ENCODE measurements at regions not wholly inside any gene's neighbourhood (a gene's known extent, or its start where the extent isn't known, plus 50 kb on each side); places are given as distances from the start of the nearest gene placed in this dataset.

DNA sequence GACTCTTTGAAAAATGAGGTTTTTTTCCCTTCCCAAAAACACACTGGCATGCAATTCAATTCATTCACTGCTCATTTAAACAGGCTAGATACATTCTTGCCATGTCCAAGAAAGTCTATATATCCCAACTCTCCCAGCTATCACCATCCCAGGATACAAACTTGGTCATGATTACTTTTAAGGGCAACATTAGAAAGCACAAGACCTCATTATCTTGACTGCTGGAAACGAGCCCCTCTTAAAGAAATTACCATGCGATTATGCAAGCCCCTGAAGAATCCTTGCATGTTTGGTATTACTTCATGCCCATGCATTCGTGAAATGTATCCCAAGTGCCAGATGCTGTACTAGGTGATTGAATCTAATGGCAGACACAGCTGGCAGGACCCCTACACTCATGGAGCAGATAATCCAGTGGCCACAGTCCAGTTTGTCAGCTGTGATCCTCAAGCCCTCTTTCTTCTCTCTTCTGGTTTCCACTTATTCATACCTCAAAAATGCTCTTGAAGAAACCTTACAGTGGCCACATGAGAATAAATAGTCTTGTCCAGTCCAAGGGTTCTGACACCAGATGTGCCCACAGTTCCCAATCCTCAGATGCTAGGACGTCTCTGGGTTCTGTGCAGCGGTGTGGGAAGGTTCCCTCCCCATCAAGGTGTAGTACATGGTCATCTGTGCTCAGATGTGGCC, 103.7 kb upstream of the HABP2 start:
- H3K27ac Mint-ChIP-seq = no peak overlapping the region
- no peaks in the 10 kb centered on the region for H3K36me3 Mint-ChIP-seq
- no peaks in the 10 kb centered on the region for H3K9me3 Mint-ChIP-seq
- no peaks in the 10 kb centered on the region for H3K4me1 Mint-ChIP-seq
- no peak overlapping the region for H3K4me3 Mint-ChIP-seq
- peaks cover 10% of the 10 kb centered on the region for H3K27me3 Mint-ChIP-seq
- no peak for DNase-seq

DNA sequence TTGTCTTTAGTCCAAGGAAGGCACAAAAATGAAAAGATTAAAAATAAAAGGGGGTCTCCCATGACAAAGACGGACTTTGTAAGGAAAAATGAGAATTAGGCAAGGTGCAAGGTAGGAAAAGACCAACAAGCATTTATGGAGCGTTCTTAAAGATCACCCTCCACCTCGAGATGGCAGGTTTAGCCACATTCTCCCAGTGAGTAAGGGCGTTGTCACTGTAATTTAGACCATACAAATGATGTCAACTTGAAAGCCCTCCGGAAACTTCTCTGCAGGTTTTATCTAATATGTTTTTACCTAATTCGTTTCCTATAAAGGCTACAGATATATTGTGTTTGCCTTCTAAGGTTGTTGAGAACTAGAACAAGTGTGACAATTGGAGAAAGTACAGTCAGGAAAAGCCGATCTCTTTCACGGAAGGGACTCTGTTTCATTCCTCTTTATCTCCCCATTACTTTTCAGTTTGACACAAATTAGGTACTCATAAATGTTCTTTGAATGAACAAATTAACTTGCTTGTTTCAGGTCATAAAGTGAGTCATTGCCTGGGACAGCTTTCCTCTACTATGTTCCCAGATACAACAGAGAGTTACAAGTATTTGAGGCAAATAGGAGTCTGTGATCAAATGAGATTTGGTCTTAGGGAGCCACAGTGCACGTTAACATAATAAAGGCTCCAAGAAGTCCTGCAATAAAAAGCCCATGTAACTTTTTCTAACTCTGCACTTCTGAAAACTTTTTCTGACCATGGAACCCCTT, 102.6 kb upstream of the HABP2 start:
- Mint-ChIP-seq H3K27me3 (peaks cover 14% of the 10 kb centered on the region), H3K9me3 (no peaks in the 10 kb centered on the region), H3K36me3 (no peaks in the 10 kb centered on the region), H3K4me1 (no peaks in the 10 kb centered on the region), H3K4me3 (no peak overlapping the region), H3K27ac (no peak overlapping the region)
- DNase-seq = no peak

DNA sequence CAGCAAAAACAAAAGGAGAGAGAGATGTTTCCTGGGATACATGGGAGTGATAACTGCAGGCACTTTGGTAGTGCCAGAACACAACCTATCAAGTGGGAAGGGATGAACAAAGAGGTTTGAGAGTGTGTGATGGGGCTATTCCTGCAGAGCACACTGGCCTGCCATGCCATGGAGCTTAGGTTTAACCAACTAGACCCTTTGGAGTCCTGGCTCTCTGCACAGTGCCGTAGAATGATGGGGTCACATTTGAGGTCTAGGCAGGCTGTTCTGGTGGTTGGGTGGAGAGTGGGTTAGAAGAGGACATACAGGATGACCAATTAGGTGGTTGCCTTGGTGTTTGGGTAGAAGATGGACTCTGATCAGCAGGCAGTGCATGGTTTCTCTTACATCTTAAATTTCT, 101.9 kb upstream of the HABP2 start:
- H3K4me1 Mint-ChIP-seq = no peaks in the 10 kb centered on the region
- H3K27ac Mint-ChIP-seq = no peak overlapping the region
- no peaks in the 10 kb centered on the region for H3K36me3 Mint-ChIP-seq
- DNase-seq = no peak
- no peaks in the 10 kb centered on the region for H3K9me3 Mint-ChIP-seq
- peaks cover 14% of the 10 kb centered on the region for H3K27me3 Mint-ChIP-seq
- H3K4me3 Mint-ChIP-seq = no peak overlapping the region

DNA sequence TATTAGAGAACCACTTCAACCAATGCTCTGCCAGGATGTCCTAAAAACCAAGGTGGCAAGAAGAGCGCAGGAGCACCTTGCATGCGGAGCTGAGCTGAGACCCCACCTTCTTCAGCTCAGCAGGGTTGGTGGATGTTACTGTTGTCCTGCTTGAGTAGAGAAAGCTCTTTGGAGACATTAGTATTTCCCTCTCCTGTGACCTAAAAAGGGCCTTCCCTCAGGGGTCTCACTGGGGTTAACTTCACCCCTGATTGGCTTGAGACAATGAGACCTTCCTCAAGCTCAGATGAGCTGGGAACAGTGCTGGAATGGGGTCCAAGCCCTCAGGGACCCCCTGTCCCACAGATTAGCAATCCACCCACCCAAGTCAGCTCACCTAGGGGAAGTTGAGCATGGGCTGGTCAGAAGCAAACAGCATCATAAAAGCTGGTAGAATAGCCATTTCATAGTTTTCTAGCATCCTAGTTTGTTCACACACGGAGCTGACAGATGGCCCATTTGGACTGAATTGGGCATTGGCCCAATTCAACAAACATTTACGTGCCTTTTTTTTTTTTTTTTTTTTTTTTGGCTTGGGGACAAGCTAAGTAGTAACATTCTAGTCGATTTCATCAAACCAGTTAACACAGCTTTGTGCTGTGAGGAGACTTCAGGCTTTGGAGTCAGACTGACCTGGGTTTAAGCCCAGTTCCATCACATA, 100.6 kb upstream of the HABP2 start:
- H3K27me3 Mint-ChIP-seq = peaks cover 17% of the 10 kb centered on the region
- no peaks in the 10 kb centered on the region for H3K4me1 Mint-ChIP-seq
- H3K4me3 Mint-ChIP-seq = no peak overlapping the region
- H3K36me3 Mint-ChIP-seq = no peaks in the 10 kb centered on the region
- no peak for DNase-seq
- H3K9me3 Mint-ChIP-seq = no peaks in the 10 kb centered on the region
- H3K27ac Mint-ChIP-seq = no peak overlapping the region

DNA sequence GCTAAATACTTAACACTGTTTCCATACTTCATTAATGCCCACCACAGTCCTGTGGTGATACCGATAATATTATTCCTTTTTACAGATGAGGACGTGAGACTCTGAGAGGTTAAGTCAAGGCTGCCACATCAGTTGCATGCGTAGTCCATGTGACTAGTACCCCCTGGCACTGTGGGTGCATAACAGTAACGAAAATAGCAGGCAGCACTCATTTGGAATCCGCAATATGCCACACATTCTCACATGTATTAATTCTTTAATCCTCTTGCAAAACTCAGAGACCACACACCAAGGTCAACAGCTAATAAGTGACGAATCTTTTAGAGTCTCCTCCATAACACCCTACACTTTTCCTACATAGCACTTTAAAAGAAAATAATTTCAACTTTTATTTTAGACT, 99.5 kb upstream of the HABP2 start:
- H3K4me1 Mint-ChIP-seq = no peaks in the 10 kb centered on the region
- H3K36me3 Mint-ChIP-seq = no peaks in the 10 kb centered on the region
- no peak for DNase-seq
- peaks cover 17% of the 10 kb centered on the region for H3K27me3 Mint-ChIP-seq
- no peak overlapping the region for H3K27ac Mint-ChIP-seq
- H3K4me3 Mint-ChIP-seq = no peak overlapping the region
- no peaks in the 10 kb centered on the region for H3K9me3 Mint-ChIP-seq

DNA sequence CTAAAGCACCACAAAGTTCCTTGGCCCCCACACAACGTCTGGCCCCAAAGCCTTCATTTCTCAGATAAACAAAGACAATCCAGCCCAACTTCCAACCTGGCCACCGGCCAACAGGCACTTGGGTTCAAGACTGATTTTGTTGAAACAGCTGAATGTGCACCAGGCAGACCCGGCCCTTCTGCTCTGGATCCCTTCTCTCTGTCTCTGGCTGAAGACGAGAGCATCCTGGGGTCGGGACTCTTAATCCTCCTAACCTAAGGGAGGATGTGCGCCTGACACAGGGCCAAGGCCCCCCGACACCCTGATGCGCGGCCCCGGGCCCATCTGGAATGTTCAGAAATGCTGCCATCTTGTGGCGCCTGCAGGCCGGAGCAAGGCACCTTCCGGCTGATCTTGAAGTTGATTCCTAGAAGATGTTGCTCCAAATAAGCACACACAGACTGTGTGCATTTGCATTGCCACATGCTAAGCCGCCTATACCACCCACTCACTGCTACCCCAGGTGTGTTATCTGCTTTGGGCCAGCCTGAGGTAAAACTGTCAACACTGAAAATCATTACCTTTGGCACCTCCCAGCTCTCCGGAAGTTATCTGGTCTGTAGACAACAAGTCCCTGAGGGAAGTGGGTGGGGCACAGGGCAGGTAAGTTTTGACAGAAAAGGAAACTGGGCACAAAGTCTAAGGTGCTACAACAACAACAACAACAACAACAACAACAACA, 98.4 kb upstream of the HABP2 start:
- Mint-ChIP-seq H3K36me3 (no peaks in the 10 kb centered on the region), H3K4me3 (no peak overlapping the region), H3K9me3 (no peaks in the 10 kb centered on the region), H3K4me1 (no peaks in the 10 kb centered on the region), H3K27me3 (peaks cover 17% of the 10 kb centered on the region), H3K27ac (no peak overlapping the region)
- DNase-seq = peak; percentile 20

DNA sequence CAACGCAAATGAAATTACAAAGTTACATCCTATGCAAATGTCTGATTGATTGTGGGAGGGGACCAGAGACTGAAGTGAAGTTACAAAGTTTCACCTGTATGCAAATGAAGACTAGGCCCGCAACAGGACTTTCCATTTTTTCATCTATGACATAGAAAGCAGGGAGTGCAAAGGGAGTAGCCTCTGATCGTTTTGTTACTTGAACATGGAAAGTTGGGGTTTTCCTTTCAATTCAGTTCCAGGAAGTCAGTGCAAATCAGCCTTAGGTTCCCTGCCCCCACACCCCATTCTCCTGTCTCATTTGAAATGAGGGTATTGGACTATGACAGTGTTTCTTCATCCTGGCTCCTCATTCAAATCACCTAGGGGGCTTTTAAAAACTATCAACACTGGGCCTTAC, 96.9 kb upstream of the HABP2 start:
- H3K36me3 Mint-ChIP-seq = no peaks in the 10 kb centered on the region
- no peak overlapping the region for H3K4me3 Mint-ChIP-seq
- H3K9me3 Mint-ChIP-seq = no peaks in the 10 kb centered on the region
- DNase-seq = no peak
- H3K27ac Mint-ChIP-seq = no peak overlapping the region
- peaks cover 22% of the 10 kb centered on the region for H3K27me3 Mint-ChIP-seq
- H3K4me1 Mint-ChIP-seq = no peaks in the 10 kb centered on the region

DNA sequence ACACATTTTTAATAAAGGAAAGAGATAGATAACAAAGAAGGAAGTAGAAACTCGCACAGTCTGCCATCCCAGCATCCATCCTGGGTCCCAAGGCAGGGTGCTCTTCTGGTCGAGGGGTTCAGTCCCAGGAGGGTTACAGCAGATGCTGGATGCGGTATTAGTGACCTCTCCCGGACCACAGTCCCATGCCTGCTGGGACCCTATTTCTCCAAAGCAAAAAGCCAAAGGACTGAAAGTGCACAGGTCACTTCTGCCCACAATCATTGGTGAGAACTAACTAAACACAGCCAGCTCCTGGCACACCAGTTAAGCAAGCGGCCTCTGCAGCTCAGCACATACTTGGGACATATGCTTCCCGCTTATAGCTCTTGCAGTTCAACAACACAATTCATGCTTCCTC, 96.1 kb upstream of the HABP2 start:
- H3K4me3 Mint-ChIP-seq = no peak overlapping the region
- DNase-seq = no peak
- no peaks in the 10 kb centered on the region for H3K4me1 Mint-ChIP-seq
- H3K9me3 Mint-ChIP-seq = no peaks in the 10 kb centered on the region
- H3K27ac Mint-ChIP-seq = no peak overlapping the region
- H3K36me3 Mint-ChIP-seq = no peaks in the 10 kb centered on the region
- H3K27me3 Mint-ChIP-seq = peaks cover 30% of the 10 kb centered on the region

DNA sequence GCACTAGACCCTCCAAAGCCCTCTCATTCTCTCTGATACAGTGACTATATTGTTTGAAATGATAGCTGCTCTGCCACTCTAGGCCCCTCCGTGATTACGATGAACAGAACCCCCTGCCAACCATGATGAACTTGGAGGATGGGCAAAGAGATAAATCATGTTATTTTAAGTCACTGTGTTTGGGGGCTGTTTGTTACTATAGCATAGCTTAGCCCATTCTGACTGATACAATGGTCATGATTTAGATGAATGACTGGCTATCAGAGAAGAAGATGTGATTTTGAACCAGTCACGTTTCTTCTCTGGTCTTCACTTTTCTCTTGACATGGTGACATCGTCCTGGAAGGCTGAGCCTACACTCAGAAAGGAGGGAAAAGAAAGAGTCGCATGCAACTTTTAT, 95.4 kb upstream of the HABP2 start:
- Mint-ChIP-seq H3K9me3 (no peaks in the 10 kb centered on the region), H3K4me3 (no peak overlapping the region), H3K4me1 (no peaks in the 10 kb centered on the region), H3K27me3 (peaks cover 31% of the 10 kb centered on the region), H3K27ac (no peak overlapping the region), H3K36me3 (no peaks in the 10 kb centered on the region)
- DNase-seq = no peak

DNA sequence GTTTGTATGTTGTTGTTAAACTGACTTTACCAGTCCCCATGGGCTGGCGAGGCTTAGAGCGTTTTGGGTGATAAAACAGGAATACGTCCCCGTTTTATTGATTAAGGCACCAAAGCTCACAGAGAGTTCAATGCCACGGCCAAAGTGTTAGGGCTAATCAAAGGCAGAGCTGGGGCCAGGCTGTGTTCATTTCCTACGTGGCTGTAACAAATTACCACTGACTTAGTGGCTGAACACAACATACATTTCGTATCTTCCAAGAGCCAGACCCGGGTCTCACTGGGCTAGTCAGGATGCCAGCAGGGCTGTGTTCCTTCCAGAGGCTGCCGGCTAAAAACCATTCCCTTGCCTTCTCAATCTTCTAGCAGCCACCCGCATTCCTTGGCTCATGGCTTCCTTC, 94.4 kb upstream of the HABP2 start:
- DNase-seq = no peak
- peaks cover 36% of the 10 kb centered on the region for H3K27me3 Mint-ChIP-seq
- H3K9me3 Mint-ChIP-seq = no peaks in the 10 kb centered on the region
- no peaks in the 10 kb centered on the region for H3K36me3 Mint-ChIP-seq
- H3K27ac Mint-ChIP-seq = no peak overlapping the region
- H3K4me3 Mint-ChIP-seq = no peak overlapping the region
- H3K4me1 Mint-ChIP-seq = no peaks in the 10 kb centered on the region

DNA sequence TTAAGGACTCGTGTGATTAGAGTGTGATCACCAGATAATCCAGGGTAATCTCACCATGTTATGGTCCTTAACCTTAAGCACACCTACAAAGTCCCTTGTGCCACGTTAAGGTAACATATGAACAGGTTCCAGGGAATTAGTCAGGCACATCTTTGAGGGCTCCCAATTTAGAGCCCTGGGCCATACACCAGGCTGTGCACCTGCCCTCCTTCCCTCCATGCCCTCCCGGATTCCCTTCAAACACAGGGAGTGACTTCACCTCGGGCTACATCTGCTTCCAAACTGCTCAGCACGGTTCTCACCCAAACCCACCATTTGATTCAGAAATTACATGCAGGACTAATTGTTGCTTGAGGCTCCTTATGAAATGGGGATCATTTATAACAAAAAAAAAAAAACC, 93.9 kb upstream of the HABP2 start:
- Mint-ChIP-seq H3K9me3 (no peaks in the 10 kb centered on the region), H3K4me1 (no peaks in the 10 kb centered on the region), H3K27ac (no peak overlapping the region), H3K36me3 (no peaks in the 10 kb centered on the region), H3K4me3 (no peak overlapping the region), H3K27me3 (peaks cover 31% of the 10 kb centered on the region)
- no peak for DNase-seq

DNA sequence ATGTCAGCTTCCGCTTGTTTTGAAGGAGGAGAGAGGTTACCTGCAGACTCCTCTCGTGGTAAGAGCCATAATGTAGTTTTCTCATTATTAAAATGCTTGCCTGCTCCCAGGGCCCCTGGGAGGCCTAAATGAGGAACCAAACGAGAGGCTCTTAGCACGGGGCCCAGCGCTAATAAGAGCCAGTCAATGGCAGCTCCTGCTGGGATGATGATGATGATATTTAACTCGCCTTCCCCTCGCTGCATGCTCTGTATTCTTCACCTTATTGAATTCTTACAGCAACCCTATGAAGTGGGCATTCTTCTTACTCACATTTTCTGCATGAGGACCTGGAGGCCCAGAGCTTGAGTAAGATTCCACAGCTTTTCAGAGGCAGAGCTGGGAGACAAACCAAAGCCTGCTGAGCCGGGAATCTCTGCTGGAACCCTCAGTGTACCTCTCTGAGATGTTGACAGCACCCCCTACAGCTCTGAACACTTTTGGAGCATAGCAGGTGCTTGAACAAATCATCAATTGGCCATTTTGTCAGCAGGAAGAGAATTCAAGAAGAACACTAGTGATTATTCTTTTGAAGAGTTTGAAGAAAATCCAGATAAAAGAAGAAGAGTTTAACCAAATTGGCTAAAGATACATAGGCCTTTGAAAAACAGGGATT, 93.1 kb upstream of the HABP2 start:
- no peak overlapping the region for H3K4me3 Mint-ChIP-seq

DNA sequence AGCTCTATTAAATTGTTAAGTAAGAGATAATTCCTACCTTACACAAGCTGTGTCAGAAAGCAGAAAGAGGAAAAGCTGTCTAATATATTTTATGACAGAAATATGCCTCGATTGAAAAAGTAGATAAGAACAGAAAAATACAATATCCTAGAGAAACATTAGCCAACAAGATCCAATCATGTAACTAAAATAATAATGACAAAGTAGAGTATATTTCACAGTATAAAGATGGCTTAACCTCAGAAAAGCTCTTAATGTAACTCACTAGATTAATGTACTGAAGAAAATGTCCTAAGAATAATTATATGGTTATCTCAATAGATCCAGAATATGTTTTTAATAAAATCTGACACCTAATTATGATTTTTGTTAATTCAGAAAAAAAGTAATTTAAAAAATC, 89.8 kb upstream of the HABP2 start:
- Mint-ChIP-seq H3K4me1 (no peaks in the 10 kb centered on the region), H3K4me3 (no peak overlapping the region), H3K27ac (no peak overlapping the region), H3K27me3 (peaks cover 30% of the 10 kb centered on the region), H3K9me3 (peaks cover 2% of the 10 kb centered on the region), H3K36me3 (no peaks in the 10 kb centered on the region)
- no peak for DNase-seq

More for the DNA sequence above, 93.1 kb upstream of the HABP2 start:
- H3K9me3 Mint-ChIP-seq = no peaks in the 10 kb centered on the region
- no peak overlapping the region for H3K27ac Mint-ChIP-seq
- DNase-seq = no peak
- no peaks in the 10 kb centered on the region for H3K4me1 Mint-ChIP-seq
- H3K27me3 Mint-ChIP-seq = peaks cover 24% of the 10 kb centered on the region
- H3K36me3 Mint-ChIP-seq = no peaks in the 10 kb centered on the region

DNA sequence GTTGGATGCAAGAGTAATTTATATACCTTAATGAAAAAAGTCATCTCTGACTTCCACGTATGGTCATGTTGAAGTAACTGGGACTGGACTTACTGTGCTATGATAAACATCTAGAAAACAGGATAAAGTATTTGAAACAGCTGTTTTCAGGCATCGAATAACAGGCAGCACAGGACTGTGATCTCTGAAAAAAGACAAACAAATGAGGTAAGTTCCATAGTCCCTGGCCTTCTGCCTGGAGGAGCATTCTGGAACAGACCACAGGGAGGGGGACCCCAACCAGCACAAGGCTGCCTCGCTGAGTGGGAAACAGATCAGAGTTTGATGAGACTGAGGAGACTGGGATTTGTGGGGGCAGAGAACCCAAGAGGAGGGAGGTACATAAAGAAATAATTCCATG, 89.1 kb upstream of the HABP2 start:
- Mint-ChIP-seq H3K36me3 (no peaks in the 10 kb centered on the region), H3K9me3 (peaks cover 2% of the 10 kb centered on the region), H3K27me3 (peaks cover 30% of the 10 kb centered on the region), H3K4me3 (no peak overlapping the region), H3K27ac (no peak overlapping the region), H3K4me1 (no peaks in the 10 kb centered on the region)
- no peak for DNase-seq

DNA sequence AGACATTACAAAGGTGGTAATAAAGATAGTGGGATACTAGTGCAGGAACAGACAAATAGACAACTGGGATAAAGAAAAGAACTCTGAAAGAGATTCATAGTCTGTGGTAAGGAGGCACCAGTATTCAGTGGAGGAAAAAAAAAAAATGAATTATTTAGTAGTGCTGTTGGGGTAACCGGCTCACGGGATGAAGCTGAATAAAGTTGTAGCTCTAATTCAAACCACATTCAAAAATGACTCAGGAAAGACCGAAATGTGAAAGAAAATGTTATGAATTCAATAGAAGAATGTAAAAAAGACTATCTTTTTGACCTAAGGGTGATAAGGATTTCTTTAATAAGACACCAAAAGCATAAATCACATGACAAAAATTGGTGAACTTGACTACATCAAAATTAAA, 83.1 kb upstream of the HABP2 start:
- Mint-ChIP-seq H3K36me3 (no peaks in the 10 kb centered on the region), H3K27me3 (peaks cover 9% of the 10 kb centered on the region), H3K27ac (no peak overlapping the region), H3K4me1 (no peaks in the 10 kb centered on the region), H3K9me3 (peaks cover 2% of the 10 kb centered on the region), H3K4me3 (no peak overlapping the region)
- no peak for DNase-seq
